K562 (cell line): ENCODE measurements at regions not wholly inside any gene's neighbourhood (a gene's known extent, or its start where the extent isn't known, plus 50 kb on each side); places are given as distances from the start of the nearest gene placed in this dataset.

ENCODE experiments used
- ATAC-seq: fragments of 200-7000 bp; cut with Tn5 transposase; 3 replicates; pipeline ENCODE4 v1.9.1; 2020; ENCODE audit warnings: moderate library complexity
- BruUV-seq: library from RNA; stranded (reverse); fragments of 400-500 nt; replicated peaks from 2 replicates; lab custom pipeline; 2021; lab: Mats Ljungman, UMichigan
- CTCF ChIA-PET: fragments of 300-600 bp; formaldehyde crosslinking; extraction: SDS; loops from one replicate; lab custom pipeline; 2021; ENCODE audit warnings: low intra/inter-chr PET ratio; lab: Yijun Ruan, JAX
- POLR2A ChIA-PET: fragments of 300-600, 350-650 bp; sonication (Branson Sonifier 250); formaldehyde crosslinking; extraction: SDS; loops from one replicate; lab custom pipeline; 2021; ENCODE audit warnings: antibody characterized with exemption, inconsistent platforms; lab: Yijun Ruan, JAX
- DNase-seq, 4 experiments: peaks; one replicate each; pipeline versions ENCODE4 v3.0.0 to v3.0.0-alpha.2; 2011 to 2018; ENCODE audit warnings: low spot score in 3 of 4, mixed read lengths in 3 of 4; ENCODE audit errors: extremely low read depth in 1 of 4
- FAIRE-seq: peaks from 2 replicates; lab custom pipeline; 2011; peaks lifted over from hg19 to GRCh38; lab: Jason Lieb, UNC
- H2AFZ ChIP-seq: 2 replicates; pipeline ENCODE4 v1.6.0; 2011; ENCODE audit warnings: low read depth, low read length, control low read depth, inconsistent platforms
- H3K27ac ChIP-seq: fragments of 200-600 bp; 3 replicates; pipeline ENCODE4 v1.8.0; 2011; ENCODE audit warnings: low read depth, mild to moderate bottlenecking, control low read depth, inconsistent platforms, low read length, moderate library complexity, mixed read lengths; ENCODE audit errors: extremely low read depth
- H3K27me3 ChIP-seq, 2 experiments: fragments of 300-600 bp in 1 of 2; 2 replicates in 1 of 2; 3 replicates in 1 of 2; pipeline versions ENCODE4 v1.6.0 to v1.8.0; 2011; ENCODE audit warnings: inconsistent platforms in 2 of 2, low read length in 2 of 2, mild to moderate bottlenecking in 1 of 2, mixed read lengths in 1 of 2, moderate library complexity in 1 of 2; ENCODE audit not compliant: control insufficient read depth in 2 of 2, insufficient read depth in 2 of 2
- H3K36me3 ChIP-seq: fragments of 300-600 bp; 3 replicates; pipeline ENCODE4 v1.8.0; 2011; ENCODE audit warnings: mild to moderate bottlenecking, low read length, inconsistent platforms; ENCODE audit not compliant: control insufficient read depth, insufficient read depth
- H3K4me1 ChIP-seq, 2 experiments: fragments of 200-600 bp in 1 of 2; replicated peaks in 1 of 2; 2 replicates in 1 of 2; 3 replicates in 1 of 2; pipeline versions ENCODE4 v1.5.1 to v1.8.0; 2011; ENCODE audit warnings: inconsistent platforms in 2 of 2, low read length in 2 of 2, mild to moderate bottlenecking in 1 of 2, mixed read lengths in 1 of 2, moderate library complexity in 1 of 2; ENCODE audit not compliant: control insufficient read depth in 2 of 2, insufficient read depth in 2 of 2
- H3K4me2 ChIP-seq: 2 replicates; pipeline ENCODE4 v1.6.1; 2011; ENCODE audit warnings: low read length, control low read depth, inconsistent platforms, mixed read lengths; ENCODE audit not compliant: insufficient read depth
- H3K4me3 ChIP-seq: fragments of 200-600 bp; sonication (generic), shearing (Covaris generic); 2 replicates; pipeline ENCODE4 v1.5.1; 2016; ENCODE audit warnings: control low read depth, inconsistent platforms
- H3K79me2 ChIP-seq: fragments of 200-600 bp; 3 replicates; pipeline ENCODE4 v1.8.0; 2011; ENCODE audit warnings: low read length, inconsistent platforms; ENCODE audit not compliant: control insufficient read depth, insufficient read depth
- H3K9ac ChIP-seq, 2 experiments: 2 replicates each; pipeline versions ENCODE4 v1.6.0 to v1.6.1; 2011; ENCODE audit warnings: low read depth in 2 of 2, low read length in 2 of 2, control low read depth in 1 of 2, inconsistent platforms in 1 of 2, mild to moderate bottlenecking in 1 of 2, mixed read lengths in 1 of 2; ENCODE audit not compliant: insufficient read depth in 1 of 2
- H3K9me1 ChIP-seq: one replicate; pipeline ENCODE4 v1.6.0; 2011; ENCODE audit warnings: inconsistent platforms, mild to moderate bottlenecking, low read length, moderate library complexity; ENCODE audit not compliant: control insufficient read depth, insufficient read depth
- H3K9me3 ChIP-seq: replicated peaks from 2 replicates; pipeline ENCODE4 v1.5.1; 2011; ENCODE audit warnings: low read depth, low read length, inconsistent platforms; ENCODE audit not compliant: control insufficient read depth, insufficient read depth
- H4K20me1 ChIP-seq: replicated peaks from 2 replicates; pipeline ENCODE4 v1.6.1; 2011; ENCODE audit warnings: low read length, inconsistent platforms, mixed read lengths; ENCODE audit not compliant: control insufficient read depth, insufficient read depth
- ARHGAP35 ChIP-seq: fragments of 450-650 bp; IDR thresholded peaks from 2 replicates; pipeline ENCODE4 v1.6.1; 2018; ENCODE audit not compliant: partially characterized antibody
- CHCHD3 ChIP-seq: fragments of 250-450 bp; sonication (Bioruptor Pico); IDR thresholded peaks from 2 replicates; pipeline ENCODE4 v2.1.2; 2022; ENCODE audit warnings: mild to moderate bottlenecking
- ESRRA ChIP-seq: fragments of 450-650 bp; IDR thresholded peaks from 2 replicates; pipeline ENCODE4 v1.6.1; 2014; ENCODE audit warnings: low read depth, mild to moderate bottlenecking, moderate library complexity, borderline replicate concordance
- L3MBTL2 ChIP-seq: fragments of 450-650 bp; IDR thresholded peaks from 2 replicates; pipeline ENCODE4 v1.6.1; 2016; ENCODE audit warnings: mild to moderate bottlenecking, moderate library complexity
- MAFF ChIP-seq: IDR thresholded peaks from 2 replicates; pipeline ENCODE4 v1.6.1; 2012; ENCODE audit warnings: low read length, improper control_type of control experiment
- MEF2D ChIP-seq: conservative IDR thresholded peaks from 2 replicates; pipeline ENCODE4 v1.6.1; 2016; ENCODE audit warnings: low read depth, missing genetic modification characterization, missing compliant biosample characterization
- NEUROD1 ChIP-seq: fragments of 150-350 bp; IDR thresholded peaks from 2 replicates; pipeline ENCODE4 v1.6.1; 2014; ENCODE audit warnings: borderline replicate concordance, low read length, low read depth; ENCODE audit not compliant: partially characterized antibody
- PATZ1 ChIP-seq: fragments of 250-450 bp; sonication (Bioruptor Pico); IDR thresholded peaks from 2 replicates; pipeline ENCODE4 v1.5.0; 2020; ENCODE audit warnings: mild to moderate bottlenecking, borderline replicate concordance
- SIN3B ChIP-seq: fragments of 450-650 bp; IDR thresholded peaks from 2 replicates; pipeline ENCODE4 v1.6.1; 2017; ENCODE audit warnings: low read depth, mild to moderate bottlenecking, moderate library complexity
- SMAD1 ChIP-seq: fragments of 150-350 bp; IDR thresholded peaks from 2 replicates; pipeline ENCODE4 v1.6.1; 2014; ENCODE audit warnings: low read length, low read depth; ENCODE audit not compliant: partially characterized antibody
- SRF ChIP-seq, 2 experiments: fragments of 250-450, 450-650 bp in 1 of 2; sonication (Bioruptor Pico) in 1 of 2; sonication (generic) in 1 of 2; formaldehyde crosslinking; IDR thresholded peaks; 2 replicates each; pipeline versions ENCODE4 v1.5.0 to v1.5.1; 2020 to 2022; ENCODE audit warnings: mild to moderate bottlenecking in 1 of 2, missing genetic modification reagents in 1 of 2
- SRSF3 ChIP-seq: fragments of 200-400 bp; formaldehyde crosslinking; IDR thresholded peaks from 2 replicates; pipeline ENCODE4 v1.6.1; 2016; ENCODE audit warnings: mild to moderate bottlenecking, low read length, moderate library complexity; ENCODE audit not compliant: insufficient read depth
- TRIM28 ChIP-seq: fragments of 450-650 bp; IDR thresholded peaks from 2 replicates; pipeline ENCODE4 v1.6.1; 2017
- ZEB2 ChIP-seq: fragments of 450-650 bp; IDR thresholded peaks from 2 replicates; pipeline ENCODE4 v1.6.1; 2016
- ZFP30 ChIP-seq: fragments of 250-450 bp; sonication (Bioruptor Pico); IDR thresholded peaks from 2 replicates; pipeline ENCODE4 v1.8.0; 2022; ENCODE audit warnings: moderate library complexity, mild to moderate bottlenecking, inconsistent platforms, borderline replicate concordance
- WGBS: fragments of 100-300 bp; shearing (Covaris generic); methylation state at CpG from one replicate; pipeline ENCODE4 v1.1.6; 2016; ENCODE audit warnings: low coverage, mixed read lengths; ENCODE audit not compliant: insufficient coverage; ENCODE audit errors: missing lambda C conversion rate; 5-methylcytosine and 5-hydroxymethylcytosine counted together
- in situ Hi-C: fragments of 300-500 bp; cut with MboI; formaldehyde crosslinking; loops from 4 replicates; pipeline ENCODE4 v1.15.0; 2018; ENCODE audit warnings: inconsistent platforms, mixed read lengths
- intact Hi-C: fragments of 100-400 bp; cut with micrococcal nuclease; formaldehyde crosslinking; loops from 2 replicates; pipeline ENCODE4 v1.14.2; 2022
- TF ChIP-seq, protein P1 (sequence below): fragments of 450-650 bp; IDR thresholded peaks from 2 replicates; pipeline ENCODE4 v1.6.1; 2016; ENCODE audit warnings: missing biosample characterization, missing genetic modification characterization
- TF ChIP-seq, protein P2 (sequence below), 2 experiments: fragments of 450-650 bp in 1 of 2; IDR thresholded peaks; 2 replicates each; pipeline ENCODE4 v1.6.1; 2011 to 2017; ENCODE audit warnings: low read depth in 2 of 2, antibody characterized with exemption in 1 of 2, borderline replicate concordance in 1 of 2, low read length in 1 of 2, mild to moderate bottlenecking in 1 of 2, mixed read lengths in 1 of 2; ENCODE audit not compliant: control insufficient read depth in 1 of 2

- no peak overlapping the region for H3K4me2 ChIP-seq
- H3K36me3 ChIP-seq, result no peaks in the 10 kb centered on the region
- H3K9me1 ChIP-seq, result no peaks in the 10 kb centered on the region
- no peaks in the 10 kb centered on the region for H3K4me1 ChIP-seq
- no peak overlapping the region for H2AFZ ChIP-seq
- no peak overlapping the region for H3K27ac ChIP-seq
- H3K27me3 ChIP-seq, result no peaks in the 10 kb centered on the region
- 1% methylated on average over 10 of the region's 10 CpGs for WGBS
- ATAC-seq, result no peak
- FAIRE-seq, result no peak
- in situ Hi-C loops (no loop called here), intact Hi-C loops (no loop called here)
- TF ChIP-seq, protein P1, sequence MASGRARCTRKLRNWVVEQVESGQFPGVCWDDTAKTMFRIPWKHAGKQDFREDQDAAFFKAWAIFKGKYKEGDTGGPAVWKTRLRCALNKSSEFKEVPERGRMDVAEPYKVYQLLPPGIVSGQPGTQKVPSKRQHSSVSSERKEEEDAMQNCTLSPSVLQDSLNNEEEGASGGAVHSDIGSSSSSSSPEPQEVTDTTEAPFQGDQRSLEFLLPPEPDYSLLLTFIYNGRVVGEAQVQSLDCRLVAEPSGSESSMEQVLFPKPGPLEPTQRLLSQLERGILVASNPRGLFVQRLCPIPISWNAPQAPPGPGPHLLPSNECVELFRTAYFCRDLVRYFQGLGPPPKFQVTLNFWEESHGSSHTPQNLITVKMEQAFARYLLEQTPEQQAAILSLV, result no peak
- TF ChIP-seq L3MBTL2 (no peak), ZFP30 (CRISPR knock-in tag) (no peak), TRIM28 (no peak), CHCHD3 (CRISPR knock-in tag) (no peak), NEUROD1 (no peak), ESRRA (no peak), SIN3B (no peak), PATZ1 (CRISPR knock-in tag) (no peak), ARHGAP35 (no peak), SRF (CRISPR knock-in tag; IDR thresholded peaks at IDR 0.05) (no peak), SRSF3 (no peak), MAFF (no peak), MEF2D (tag) (no peak), SMAD1 (no peak), ZEB2 (no peak)
- TF ChIP-seq, protein P2, sequence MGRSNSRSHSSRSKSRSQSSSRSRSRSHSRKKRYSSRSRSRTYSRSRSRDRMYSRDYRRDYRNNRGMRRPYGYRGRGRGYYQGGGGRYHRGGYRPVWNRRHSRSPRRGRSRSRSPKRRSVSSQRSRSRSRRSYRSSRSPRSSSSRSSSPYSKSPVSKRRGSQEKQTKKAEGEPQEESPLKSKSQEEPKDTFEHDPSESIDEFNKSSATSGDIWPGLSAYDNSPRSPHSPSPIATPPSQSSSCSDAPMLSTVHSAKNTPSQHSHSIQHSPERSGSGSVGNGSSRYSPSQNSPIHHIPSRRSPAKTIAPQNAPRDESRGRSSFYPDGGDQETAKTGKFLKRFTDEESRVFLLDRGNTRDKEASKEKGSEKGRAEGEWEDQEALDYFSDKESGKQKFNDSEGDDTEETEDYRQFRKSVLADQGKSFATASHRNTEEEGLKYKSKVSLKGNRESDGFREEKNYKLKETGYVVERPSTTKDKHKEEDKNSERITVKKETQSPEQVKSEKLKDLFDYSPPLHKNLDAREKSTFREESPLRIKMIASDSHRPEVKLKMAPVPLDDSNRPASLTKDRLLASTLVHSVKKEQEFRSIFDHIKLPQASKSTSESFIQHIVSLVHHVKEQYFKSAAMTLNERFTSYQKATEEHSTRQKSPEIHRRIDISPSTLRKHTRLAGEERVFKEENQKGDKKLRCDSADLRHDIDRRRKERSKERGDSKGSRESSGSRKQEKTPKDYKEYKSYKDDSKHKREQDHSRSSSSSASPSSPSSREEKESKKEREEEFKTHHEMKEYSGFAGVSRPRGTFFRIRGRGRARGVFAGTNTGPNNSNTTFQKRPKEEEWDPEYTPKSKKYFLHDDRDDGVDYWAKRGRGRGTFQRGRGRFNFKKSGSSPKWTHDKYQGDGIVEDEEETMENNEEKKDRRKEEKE (IDR thresholded peaks at IDR 0.05; ENCODE audit: borderline replicate concordance in 1 of 2, control insufficient read depth in 1 of 2, low read depth in 2 of 2, low read length in 1 of 2), result no peak
- no peaks in the 10 kb centered on the region for H3K79me2 ChIP-seq
- BruUV-seq, result no TSS peak
- no peak overlapping the region for H3K9ac ChIP-seq
- CTCF ChIA-PET, result no interaction called here
- no peak for DNase-seq
- POLR2A ChIA-PET, result interaction anchor here (0.5 kb wide), 1 partner anchor 304 kb away, joined by 3 read pairs; no protein-coding TSS in a partner anchor
- no peaks in the 10 kb centered on the region for H4K20me1 ChIP-seq
- H3K4me3 ChIP-seq, result no peak overlapping the region
- H3K9me3 ChIP-seq, result no peaks in the 10 kb centered on the region
These were observed 538.8 kb upstream of the ZNF462 start for GRCh38 chr9:106324053-106324585.
